GM23338 (cell line): ENCODE measurements at regions not wholly inside any gene's neighbourhood (a gene's known extent, or its start where the extent isn't known, plus 50 kb on each side); places are given as distances from the start of the nearest gene placed in this dataset.

Source experiments
- ATAC-seq: fragments of 200-7000 bp; cut with Tn5 transposase; 3 replicates; pipeline ENCODE4 v1.9.1; 2020
- DNase-seq: peaks from one replicate; pipeline ENCODE4 v3.0.0-alpha.2; 2015; ENCODE audit warnings: low spot score
- H2AFZ ChIP-seq: fragments of 200-600 bp; sonication (generic); 2 replicates; pipeline ENCODE4 v1.8.0; 2016; ENCODE audit warnings: antibody characterized with exemption, mild to moderate bottlenecking, moderate library complexity
- H3F3A ChIP-seq: fragments of 200-600 bp; sonication (generic); replicated peaks from 2 replicates; pipeline ENCODE4 v1.8.0; 2017; ENCODE audit warnings: antibody characterized with exemption, mixed run types, low read depth
- H3K27ac ChIP-seq: fragments of 200-600 bp; sonication (generic); 2 replicates; pipeline ENCODE4 v1.6.1; 2016; ENCODE audit warnings: low read depth
- H3K27me3 ChIP-seq: fragments of 200-600 bp; sonication (generic); 2 replicates; pipeline ENCODE4 v1.8.0; 2016; ENCODE audit warnings: mild to moderate bottlenecking, mixed run types, moderate library complexity; ENCODE audit not compliant: insufficient read depth
- H3K36me3 ChIP-seq: fragments of 200-600 bp; sonication (generic); 2 replicates; pipeline ENCODE4 v1.8.0; 2016; ENCODE audit warnings: mild to moderate bottlenecking; ENCODE audit not compliant: insufficient read depth
- H3K4me1 ChIP-seq: fragments of 200-600 bp; sonication (generic); 2 replicates; pipeline ENCODE4 v1.8.0; 2016; ENCODE audit warnings: mild to moderate bottlenecking, moderate library complexity; ENCODE audit not compliant: insufficient read depth
- H3K4me2 ChIP-seq: fragments of 200-600 bp; sonication (generic); 2 replicates; pipeline ENCODE4 v1.7.1; 2017; ENCODE audit warnings: mixed run types
- H3K4me3 ChIP-seq: fragments of 200-600 bp; sonication (generic); 2 replicates; pipeline ENCODE4 v1.6.1; 2016; ENCODE audit warnings: mixed run types
- H3K79me2 ChIP-seq: fragments of 200-600 bp; sonication (generic); replicated peaks from 2 replicates; pipeline ENCODE4 v1.8.0; 2017; ENCODE audit warnings: mild to moderate bottlenecking; ENCODE audit not compliant: insufficient read depth
- H3K9me2 ChIP-seq: fragments of 200-600 bp; sonication (generic); 2 replicates; pipeline ENCODE4 v1.8.0; 2017; ENCODE audit not compliant: insufficient read depth
- H4K20me1 ChIP-seq: fragments of 200-600 bp; sonication (generic); replicated peaks from 2 replicates; pipeline ENCODE4 v1.8.0; 2017; ENCODE audit warnings: mild to moderate bottlenecking; ENCODE audit not compliant: insufficient read depth
- H3K27ac Mint-ChIP-seq: 2 replicates; pipeline ENCODE4 v1.8.0; 2020; ENCODE audit warnings: inconsistent platforms, mild to moderate bottlenecking, moderate library complexity, mixed read lengths
- H3K27me3 Mint-ChIP-seq: 3 replicates; pipeline ENCODE4 v1.8.0; 2022; ENCODE audit warnings: low read depth, mild to moderate bottlenecking, moderate library complexity, mixed read lengths, inconsistent platforms; ENCODE audit not compliant: insufficient read depth, poor library complexity
- H3K36me3 Mint-ChIP-seq: 3 replicates; pipeline ENCODE4 v1.8.0; 2021; ENCODE audit warnings: low read depth, mild to moderate bottlenecking, inconsistent platforms, moderate library complexity, mixed read lengths
- H3K4me1 Mint-ChIP-seq: 3 replicates; pipeline ENCODE4 v1.8.0; 2020; ENCODE audit warnings: mild to moderate bottlenecking, inconsistent platforms, mixed read lengths
- H3K4me3 Mint-ChIP-seq: 3 replicates; pipeline ENCODE4 v1.8.0; 2021; ENCODE audit warnings: moderate library complexity, mild to moderate bottlenecking, inconsistent platforms, mixed read lengths
- H3K9me3 Mint-ChIP-seq: 3 replicates; pipeline ENCODE4 v1.8.0; 2020; ENCODE audit warnings: moderate library complexity, mild to moderate bottlenecking, inconsistent platforms, mixed read lengths
- CREB1 ChIP-seq: fragments of 250-450 bp; sonication (Bioruptor Pico); IDR thresholded peaks from 2 replicates; pipeline ENCODE4 v1.5.0; 2020; ENCODE audit warnings: low read depth, mild to moderate bottlenecking, moderate library complexity
- JUNB ChIP-seq: IDR thresholded peaks from one replicate; pipeline ENCODE4 v1.6.1; 2016; ENCODE audit warnings: antibody characterized with exemption; ENCODE audit not compliant: unreplicated experiment
- NANOG ChIP-seq: IDR thresholded peaks from 2 replicates; pipeline ENCODE4 v1.6.1; 2016; ENCODE audit warnings: antibody characterized with exemption, borderline replicate concordance
- POLR2AphosphoS5 ChIP-seq: IDR thresholded peaks from 2 replicates; pipeline ENCODE4 v1.6.1; 2016; ENCODE audit warnings: antibody characterized with exemption, low read depth
- ZNF331 ChIP-seq: fragments of 250-450 bp; sonication (Bioruptor Pico); IDR thresholded peaks from 2 replicates; pipeline ENCODE4 v1.5.0; 2020; ENCODE audit warnings: low read depth, mild to moderate bottlenecking, moderate library complexity
- TF ChIP-seq, protein P1 (sequence below): fragments of 250-450 bp; sonication (Bioruptor Pico); IDR thresholded peaks from 2 replicates; pipeline ENCODE4 v1.5.0; 2020; ENCODE audit warnings: mild to moderate bottlenecking, moderate library complexity
- TF ChIP-seq, protein P2 (sequence below): IDR thresholded peaks from 2 replicates; pipeline ENCODE4 v1.6.1; 2016; ENCODE audit warnings: antibody characterized with exemption
- TF ChIP-seq, protein P3 (sequence below): IDR thresholded peaks from one replicate; pipeline ENCODE4 v1.6.1; 2018; ENCODE audit warnings: antibody characterized with exemption; ENCODE audit not compliant: unreplicated experiment

DNA sequence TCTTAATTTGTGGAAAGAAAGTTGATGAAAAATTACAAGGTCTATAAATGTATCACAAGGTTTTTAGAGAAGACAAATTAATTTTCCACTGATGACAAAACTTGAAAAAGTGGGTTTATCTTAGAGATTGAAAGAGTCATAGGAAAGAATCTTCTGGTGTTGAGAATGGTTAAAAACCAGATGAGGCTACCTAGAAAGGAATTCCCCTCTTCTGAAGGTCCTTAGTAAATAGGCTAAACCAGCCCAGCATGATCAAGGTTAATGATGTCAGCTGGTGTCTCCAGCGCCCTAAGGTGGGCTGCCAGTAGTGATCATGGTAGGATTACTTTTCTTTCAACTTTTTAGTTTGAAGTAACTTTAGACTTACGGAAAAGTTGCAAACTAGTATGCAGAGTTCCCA lies 71.8 kb upstream of the PGRMC2 start (continued):
- TF ChIP-seq, protein P1, sequence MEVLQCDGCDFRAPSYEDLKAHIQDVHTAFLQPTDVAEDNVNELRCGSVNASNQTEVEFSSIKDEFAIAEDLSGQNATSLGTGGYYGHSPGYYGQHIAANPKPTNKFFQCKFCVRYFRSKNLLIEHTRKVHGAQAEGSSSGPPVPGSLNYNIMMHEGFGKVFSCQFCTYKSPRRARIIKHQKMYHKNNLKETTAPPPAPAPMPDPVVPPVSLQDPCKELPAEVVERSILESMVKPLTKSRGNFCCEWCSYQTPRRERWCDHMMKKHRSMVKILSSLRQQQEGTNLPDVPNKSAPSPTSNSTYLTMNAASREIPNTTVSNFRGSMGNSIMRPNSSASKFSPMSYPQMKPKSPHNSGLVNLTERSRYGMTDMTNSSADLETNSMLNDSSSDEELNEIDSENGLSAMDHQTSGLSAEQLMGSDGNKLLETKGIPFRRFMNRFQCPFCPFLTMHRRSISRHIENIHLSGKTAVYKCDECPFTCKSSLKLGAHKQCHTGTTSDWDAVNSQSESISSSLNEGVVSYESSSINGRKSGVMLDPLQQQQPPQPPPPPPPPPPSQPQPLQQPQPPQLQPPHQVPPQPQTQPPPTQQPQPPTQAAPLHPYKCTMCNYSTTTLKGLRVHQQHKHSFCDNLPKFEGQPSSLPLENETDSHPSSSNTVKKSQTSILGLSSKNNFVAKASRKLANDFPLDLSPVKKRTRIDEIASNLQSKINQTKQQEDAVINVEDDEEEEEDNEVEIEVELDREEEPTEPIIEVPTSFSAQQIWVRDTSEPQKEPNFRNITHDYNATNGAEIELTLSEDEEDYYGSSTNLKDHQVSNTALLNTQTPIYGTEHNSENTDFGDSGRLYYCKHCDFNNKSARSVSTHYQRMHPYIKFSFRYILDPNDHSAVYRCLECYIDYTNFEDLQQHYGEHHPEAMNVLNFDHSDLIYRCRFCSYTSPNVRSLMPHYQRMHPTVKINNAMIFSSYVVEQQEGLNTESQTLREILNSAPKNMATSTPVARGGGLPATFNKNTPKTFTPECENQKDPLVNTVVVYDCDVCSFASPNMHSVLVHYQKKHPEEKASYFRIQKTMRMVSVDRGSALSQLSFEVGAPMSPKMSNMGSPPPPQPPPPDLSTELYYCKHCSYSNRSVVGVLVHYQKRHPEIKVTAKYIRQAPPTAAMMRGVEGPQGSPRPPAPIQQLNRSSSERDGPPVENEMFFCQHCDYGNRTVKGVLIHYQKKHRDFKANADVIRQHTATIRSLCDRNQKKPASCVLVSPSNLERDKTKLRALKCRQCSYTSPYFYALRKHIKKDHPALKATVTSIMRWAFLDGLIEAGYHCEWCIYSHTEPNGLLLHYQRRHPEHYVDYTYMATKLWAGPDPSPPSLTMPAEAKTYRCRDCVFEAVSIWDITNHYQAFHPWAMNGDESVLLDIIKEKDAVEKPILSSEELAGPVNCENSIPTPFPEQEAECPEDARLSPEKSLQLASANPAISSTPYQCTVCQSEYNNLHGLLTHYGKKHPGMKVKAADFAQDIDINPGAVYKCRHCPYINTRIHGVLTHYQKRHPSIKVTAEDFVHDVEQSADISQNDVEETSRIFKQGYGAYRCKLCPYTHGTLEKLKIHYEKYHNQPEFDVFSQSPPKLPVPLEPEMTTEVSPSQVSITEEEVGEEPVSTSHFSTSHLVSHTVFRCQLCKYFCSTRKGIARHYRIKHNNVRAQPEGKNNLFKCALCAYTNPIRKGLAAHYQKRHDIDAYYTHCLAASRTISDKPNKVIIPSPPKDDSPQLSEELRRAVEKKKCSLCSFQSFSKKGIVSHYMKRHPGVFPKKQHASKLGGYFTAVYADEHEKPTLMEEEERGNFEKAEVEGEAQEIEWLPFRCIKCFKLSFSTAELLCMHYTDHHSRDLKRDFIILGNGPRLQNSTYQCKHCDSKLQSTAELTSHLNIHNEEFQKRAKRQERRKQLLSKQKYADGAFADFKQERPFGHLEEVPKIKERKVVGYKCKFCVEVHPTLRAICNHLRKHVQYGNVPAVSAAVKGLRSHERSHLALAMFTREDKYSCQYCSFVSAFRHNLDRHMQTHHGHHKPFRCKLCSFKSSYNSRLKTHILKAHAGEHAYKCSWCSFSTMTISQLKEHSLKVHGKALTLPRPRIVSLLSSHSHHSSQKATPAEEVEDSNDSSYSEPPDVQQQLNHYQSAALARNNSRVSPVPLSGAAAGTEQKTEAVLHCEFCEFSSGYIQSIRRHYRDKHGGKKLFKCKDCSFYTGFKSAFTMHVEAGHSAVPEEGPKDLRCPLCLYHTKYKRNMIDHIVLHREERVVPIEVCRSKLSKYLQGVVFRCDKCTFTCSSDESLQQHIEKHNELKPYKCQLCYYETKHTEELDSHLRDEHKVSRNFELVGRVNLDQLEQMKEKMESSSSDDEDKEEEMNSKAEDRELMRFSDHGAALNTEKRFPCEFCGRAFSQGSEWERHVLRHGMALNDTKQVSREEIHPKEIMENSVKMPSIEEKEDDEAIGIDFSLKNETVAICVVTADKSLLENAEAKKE (CRISPR knock-in tag) = no peak
- TF ChIP-seq, protein P2, sequence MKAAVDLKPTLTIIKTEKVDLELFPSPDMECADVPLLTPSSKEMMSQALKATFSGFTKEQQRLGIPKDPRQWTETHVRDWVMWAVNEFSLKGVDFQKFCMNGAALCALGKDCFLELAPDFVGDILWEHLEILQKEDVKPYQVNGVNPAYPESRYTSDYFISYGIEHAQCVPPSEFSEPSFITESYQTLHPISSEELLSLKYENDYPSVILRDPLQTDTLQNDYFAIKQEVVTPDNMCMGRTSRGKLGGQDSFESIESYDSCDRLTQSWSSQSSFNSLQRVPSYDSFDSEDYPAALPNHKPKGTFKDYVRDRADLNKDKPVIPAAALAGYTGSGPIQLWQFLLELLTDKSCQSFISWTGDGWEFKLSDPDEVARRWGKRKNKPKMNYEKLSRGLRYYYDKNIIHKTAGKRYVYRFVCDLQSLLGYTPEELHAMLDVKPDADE = no peak
- no peak for TF ChIP-seq JUNB

DNA sequence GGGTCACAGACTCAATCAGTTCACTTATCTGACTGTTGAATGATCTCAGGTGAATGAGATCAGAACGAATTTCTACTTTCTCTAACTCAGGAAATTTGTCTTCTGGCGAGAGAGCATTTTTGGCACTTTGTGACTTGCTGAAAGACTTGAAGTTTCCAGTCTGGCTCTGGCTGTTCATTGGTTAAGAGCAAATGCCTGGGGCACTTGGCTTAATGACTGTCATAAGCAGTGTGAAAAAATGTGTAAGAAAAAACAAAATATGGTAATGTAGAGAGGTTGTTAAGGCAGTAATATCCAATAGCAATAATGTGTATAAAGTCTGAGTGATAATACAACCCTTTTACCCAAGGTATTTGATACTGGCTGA lies 71.3 kb upstream of the PGRMC2 start:
- no peak overlapping the region for H3K4me3 ChIP-seq
- H3K27ac ChIP-seq = no peak overlapping the region
- peaks cover 19% of the 10 kb centered on the region for H3K4me1 ChIP-seq
- TF ChIP-seq ZNF331 (CRISPR knock-in tag) (no peak), CREB1 (no peak), NANOG (no peak), POLR2AphosphoS5 (no peak)
- TF ChIP-seq, protein P2 = no peak
- TF ChIP-seq, protein P3, sequence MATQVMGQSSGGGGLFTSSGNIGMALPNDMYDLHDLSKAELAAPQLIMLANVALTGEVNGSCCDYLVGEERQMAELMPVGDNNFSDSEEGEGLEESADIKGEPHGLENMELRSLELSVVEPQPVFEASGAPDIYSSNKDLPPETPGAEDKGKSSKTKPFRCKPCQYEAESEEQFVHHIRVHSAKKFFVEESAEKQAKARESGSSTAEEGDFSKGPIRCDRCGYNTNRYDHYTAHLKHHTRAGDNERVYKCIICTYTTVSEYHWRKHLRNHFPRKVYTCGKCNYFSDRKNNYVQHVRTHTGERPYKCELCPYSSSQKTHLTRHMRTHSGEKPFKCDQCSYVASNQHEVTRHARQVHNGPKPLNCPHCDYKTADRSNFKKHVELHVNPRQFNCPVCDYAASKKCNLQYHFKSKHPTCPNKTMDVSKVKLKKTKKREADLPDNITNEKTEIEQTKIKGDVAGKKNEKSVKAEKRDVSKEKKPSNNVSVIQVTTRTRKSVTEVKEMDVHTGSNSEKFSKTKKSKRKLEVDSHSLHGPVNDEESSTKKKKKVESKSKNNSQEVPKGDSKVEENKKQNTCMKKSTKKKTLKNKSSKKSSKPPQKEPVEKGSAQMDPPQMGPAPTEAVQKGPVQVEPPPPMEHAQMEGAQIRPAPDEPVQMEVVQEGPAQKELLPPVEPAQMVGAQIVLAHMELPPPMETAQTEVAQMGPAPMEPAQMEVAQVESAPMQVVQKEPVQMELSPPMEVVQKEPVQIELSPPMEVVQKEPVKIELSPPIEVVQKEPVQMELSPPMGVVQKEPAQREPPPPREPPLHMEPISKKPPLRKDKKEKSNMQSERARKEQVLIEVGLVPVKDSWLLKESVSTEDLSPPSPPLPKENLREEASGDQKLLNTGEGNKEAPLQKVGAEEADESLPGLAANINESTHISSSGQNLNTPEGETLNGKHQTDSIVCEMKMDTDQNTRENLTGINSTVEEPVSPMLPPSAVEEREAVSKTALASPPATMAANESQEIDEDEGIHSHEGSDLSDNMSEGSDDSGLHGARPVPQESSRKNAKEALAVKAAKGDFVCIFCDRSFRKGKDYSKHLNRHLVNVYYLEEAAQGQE = no peak
- H3F3A ChIP-seq = no peaks in the 10 kb centered on the region
- H3K4me2 ChIP-seq = no peak overlapping the region
- Mint-ChIP-seq H3K4me1 (peaks cover 16% of the 10 kb centered on the region), H3K27ac (no peak overlapping the region), H3K4me3 (no peak overlapping the region), H3K9me3 (no peaks in the 10 kb centered on the region), H3K36me3 (no peaks in the 10 kb centered on the region; the same call in 2 of the 3 replicates), H3K27me3 (no peaks in the 10 kb centered on the region)
- no peaks in the 10 kb centered on the region for H3K9me2 ChIP-seq
- no peaks in the 10 kb centered on the region for H3K79me2 ChIP-seq
- DNase-seq = no peak
- no peaks in the 10 kb centered on the region for H4K20me1 ChIP-seq
- no peaks in the 10 kb centered on the region; the same call in none of the 2 replicates for H3K36me3 ChIP-seq
- no peaks in the 10 kb centered on the region for H3K27me3 ChIP-seq
- H2AFZ ChIP-seq = no peak overlapping the region
- ATAC-seq = no peak
